ENCODE measurements at regions not wholly inside any gene's neighbourhood (a gene's known extent, or its start where the extent isn't known, plus 50 kb on each side); places are given as distances from the start of the nearest gene placed in this dataset.

DNA sequence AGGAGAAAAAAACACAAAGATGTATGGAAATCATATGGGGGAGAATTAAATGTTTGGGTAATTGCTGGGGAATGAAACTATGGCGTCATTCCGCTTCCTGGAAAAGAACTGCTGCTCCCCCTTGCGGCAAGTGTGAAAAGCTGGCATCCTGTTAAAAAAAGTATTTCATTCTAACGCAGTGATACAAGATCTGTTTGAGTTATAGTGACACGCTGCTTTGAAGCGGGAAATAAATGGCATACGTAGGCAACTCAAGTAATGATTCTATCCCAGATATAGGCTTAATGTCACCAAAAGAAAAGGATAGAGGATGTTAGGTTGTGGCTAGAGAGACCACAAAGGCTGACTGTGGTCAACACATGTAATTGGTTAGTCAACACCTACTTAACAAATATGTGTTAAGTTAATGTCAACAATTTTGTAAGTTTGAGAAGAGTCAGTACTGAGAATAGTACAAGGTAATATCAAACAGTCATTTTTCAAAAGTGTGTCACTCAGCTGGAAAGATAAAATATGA, 70.2 kb upstream of the ALDH1A1 start:
- no peak for DNase-seq (ENCODE audit: low spot score in 2 of 2)
- FAIRE-seq: no peak

DNA sequence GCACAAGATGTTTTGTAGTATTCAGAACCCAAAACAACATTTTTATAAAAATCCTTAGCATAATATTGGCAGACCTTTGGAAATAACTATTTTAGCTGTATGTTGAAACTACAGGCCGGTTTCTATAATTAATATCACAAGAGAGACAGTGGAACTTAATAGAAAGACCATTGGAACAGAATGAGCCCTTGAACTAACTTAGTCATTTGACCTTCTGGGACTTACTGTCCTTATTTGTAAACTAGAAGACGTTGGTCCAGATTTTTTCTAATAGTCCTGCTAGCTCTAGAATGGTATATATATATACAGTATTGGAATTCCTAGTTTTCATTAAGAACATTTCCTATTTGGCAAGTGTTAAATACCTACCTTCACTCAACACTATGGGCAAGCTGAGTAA, 69.5 kb upstream of the ALDH1A1 start:
- FAIRE-seq: no peak
- no peak for DNase-seq (ENCODE audit: low spot score in 2 of 2)

DNA sequence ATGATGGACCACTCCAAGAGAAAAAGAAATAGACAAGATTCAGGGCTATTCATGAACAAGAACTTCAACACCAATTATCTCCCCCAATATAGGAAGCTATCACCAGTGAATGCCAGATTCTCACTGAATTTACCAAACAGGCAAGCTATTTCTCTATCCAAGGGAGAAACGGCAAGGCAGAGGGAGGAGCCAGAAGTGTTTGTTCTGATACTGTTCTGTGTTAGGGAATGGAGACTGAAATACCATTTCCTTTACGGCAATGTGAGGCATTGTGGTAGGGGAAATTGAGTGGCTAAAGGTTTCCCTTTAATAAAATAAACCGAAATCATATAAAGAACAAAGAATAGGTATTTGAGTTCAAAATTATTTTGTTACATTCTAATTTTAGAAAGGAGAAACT, 68.0 kb upstream of the ALDH1A1 start:
- DNase-seq (ENCODE audit: low spot score in 2 of 2): no peak
- FAIRE-seq: no peak

DNA sequence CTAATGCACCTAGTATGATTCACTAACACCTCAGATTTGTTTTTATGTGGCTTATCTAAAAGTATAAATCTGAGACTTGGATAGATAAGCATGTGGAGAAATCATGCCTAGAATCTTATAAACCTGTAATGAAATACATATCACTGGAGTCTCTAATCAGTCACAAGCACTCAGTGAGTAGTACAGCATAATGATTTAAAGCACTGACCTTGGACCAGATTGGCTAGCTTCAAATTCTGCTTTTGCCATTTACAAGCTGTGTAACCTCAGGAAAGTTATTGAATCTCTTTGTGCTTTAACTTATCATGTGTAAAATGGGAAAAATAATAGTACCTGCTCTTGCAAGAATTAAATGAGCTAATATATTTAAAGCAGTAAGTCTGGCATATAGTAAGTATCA, 61.2 kb upstream of the ALDH1A1 start:
- no peak for FAIRE-seq
- DNase-seq (ENCODE audit: low spot score in 2 of 2): no peak

DNA sequence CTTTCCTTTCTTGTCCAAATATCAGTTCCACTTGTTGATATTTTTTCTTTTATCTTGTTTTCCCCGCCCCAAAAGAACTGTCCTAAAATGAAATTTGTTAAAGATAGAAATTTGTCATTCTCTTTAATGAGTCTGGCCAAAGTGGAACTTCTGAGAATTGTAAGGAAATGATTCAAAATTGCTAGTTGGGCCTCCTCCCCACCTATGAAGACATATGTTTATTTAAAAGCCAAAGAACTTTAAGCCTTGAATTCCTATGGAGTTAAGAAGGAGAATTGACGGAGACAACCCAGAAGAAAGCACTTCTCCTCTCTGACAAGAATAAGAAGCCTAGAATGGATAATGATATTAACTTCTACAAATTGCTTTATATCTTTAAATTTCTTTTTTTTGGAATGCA, 59.1 kb upstream of the ALDH1A1 start:
- FAIRE-seq: no peak
- DNase-seq (ENCODE audit: low spot score in 2 of 2): no peak

DNA sequence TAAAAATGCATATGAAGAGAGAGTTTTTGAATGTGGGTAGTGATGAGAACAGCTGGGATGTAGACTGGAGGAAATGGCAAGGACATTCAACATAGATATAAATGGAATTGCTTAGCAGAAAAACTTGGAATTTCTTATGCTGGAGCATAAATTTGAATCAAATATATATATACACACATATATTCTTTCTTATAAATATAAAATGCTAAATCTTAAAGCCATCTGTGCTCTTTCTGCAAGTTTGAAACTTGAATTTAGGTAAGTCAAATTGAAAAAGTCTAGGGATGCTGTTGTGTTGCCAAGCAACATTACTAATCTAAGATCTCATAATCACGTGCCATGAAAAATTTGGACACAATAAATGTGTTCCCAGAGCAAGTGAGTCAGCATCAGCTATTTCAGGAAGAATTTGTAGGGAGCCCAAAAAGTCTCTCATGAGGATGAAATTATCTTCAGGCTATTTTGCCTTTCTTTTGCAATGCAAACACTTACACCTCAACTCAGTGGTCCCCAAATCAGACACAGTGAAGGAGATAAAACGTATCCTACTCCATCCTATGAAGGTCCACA, 58.4 kb upstream of the ALDH1A1 start:
- DNase-seq (ENCODE audit: low spot score in 2 of 2): no peak
- FAIRE-seq: no peak

DNA sequence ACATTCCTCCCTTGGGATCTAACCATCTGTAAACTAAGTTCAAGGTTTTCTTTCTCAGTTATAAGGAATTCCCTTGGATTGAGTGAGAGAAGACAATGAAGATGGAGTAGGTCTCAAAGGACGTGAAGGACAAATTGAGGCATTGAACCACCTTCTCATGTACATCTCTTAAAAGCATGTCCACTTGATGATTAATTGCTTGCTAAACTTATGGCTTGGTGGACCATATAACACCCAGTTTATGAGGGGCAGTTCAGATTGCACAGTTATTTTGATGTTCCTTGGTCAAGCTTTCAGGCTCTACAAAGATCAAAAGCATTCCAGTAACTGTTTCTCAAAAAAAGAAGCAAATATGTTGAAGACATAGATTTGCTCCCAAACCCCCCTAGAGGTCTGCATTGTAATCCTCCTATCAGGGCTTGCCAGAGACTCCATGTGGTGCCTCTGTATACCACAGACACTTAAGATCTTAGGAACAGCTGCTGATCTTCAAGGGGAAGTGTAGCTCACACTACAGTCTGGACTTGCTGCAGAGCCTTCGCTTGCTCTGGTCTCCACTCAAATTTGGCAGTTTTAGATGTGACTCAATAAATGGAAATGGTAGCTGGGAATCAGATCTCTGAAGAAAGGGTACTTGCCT, 56.9 kb upstream of the ALDH1A1 start:
- FAIRE-seq (no peak), DNase-seq (ENCODE audit: low spot score in 2 of 2) (no peak)

DNA sequence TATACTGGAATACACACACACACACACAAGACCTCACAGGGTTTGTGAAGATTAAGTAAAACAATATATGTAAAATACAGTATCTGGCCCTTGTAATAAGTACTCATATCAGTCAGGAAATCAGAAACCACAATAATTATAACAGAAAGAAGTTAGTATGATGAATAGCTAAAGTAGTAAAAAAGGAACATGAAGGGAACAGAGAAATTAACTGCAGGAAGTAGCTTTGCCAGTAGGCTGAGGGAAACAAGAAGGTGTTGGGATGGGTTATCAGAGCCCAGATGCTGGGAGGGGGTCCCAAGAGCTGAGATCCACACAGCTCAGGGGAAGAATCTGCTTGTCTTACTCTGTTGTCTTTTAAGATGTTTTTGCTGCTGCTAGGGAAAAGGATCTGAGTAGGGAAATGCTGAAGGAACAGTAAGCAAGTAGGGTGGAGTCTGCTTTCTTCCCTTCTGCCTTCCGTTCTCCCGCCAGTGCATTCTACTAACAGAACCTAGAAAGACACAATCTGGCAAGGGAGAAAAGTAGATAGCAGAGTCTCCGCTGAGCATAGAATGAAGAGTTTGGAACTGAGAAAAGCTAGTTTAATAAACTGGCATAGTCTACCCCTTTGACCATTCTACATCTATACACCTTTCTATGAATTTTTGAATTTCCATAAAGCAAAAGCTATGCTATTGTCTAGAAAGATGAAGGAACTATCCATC, 55.3 kb upstream of the ALDH1A1 start:
- FAIRE-seq (no peak), DNase-seq (ENCODE audit: low spot score in 2 of 2) (no peak)

DNA sequence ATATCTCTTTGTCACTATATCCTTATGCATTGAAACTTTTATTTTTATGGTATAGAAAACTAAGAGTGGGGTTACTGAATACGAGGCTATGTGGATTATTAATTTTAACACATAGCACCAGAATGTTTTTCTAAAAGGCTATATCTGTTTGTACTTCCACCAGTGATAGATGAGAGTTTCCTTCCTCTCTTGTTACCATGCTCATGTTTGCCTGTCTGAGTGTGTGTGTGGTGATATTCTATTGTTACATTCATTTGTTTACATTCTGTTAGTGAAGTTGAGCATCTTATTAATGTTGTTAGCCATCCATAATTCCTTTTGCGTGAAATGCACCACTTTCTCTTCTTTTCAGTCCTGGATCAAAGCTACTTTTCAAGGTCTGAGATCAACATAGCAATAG, 54.1 kb upstream of the ALDH1A1 start:
- no peak for DNase-seq (ENCODE audit: low spot score in 2 of 2)
- no peak for FAIRE-seq

Data from frontal cortex (tissue), 3 donors.